Natural killer cell (primary cell): ENCODE measurements at regions not wholly inside any gene's neighbourhood (a gene's known extent, or its start where the extent isn't known, plus 50 kb on each side); places are given as distances from the start of the nearest gene placed in this dataset.
A peak's percentile ranks its signal among the peaks of the same experiment; 100 is the strongest.

Source experiments
- ATAC-seq, 3 donors: fragments of 150-1000 bp in 2 of 3; fragments of 200-7000 bp in 1 of 3; cut with Tn5 transposase; 1 replicate in 1 of 3; 2 replicates in 2 of 3; pipeline ENCODE4 v1.10.0; 2021; ENCODE audit warnings: mild to moderate bottlenecking in 2 of 3, moderate library complexity in 2 of 3
- DNase-seq, 2 donors: peaks; one replicate each; pipeline versions ENCODE4 v3.0.0 to v3.0.0-alpha.2; 2013 to 2021; ENCODE audit warnings: mixed read lengths in 1 of 2
- H3K27ac ChIP-seq: one replicate; pipeline ENCODE4 v1.5.1; 2013; ENCODE audit warnings: mild to moderate bottlenecking, low read length
- H3K27me3 ChIP-seq: one replicate; pipeline ENCODE4 v1.6.1; 2013; ENCODE audit warnings: low read length; ENCODE audit not compliant: control insufficient read depth, insufficient read depth
- H3K36me3 ChIP-seq: one replicate; pipeline ENCODE4 v1.6.1; 2013; ENCODE audit warnings: low read length; ENCODE audit not compliant: control insufficient read depth, insufficient read depth
- H3K4me1 ChIP-seq: one replicate; pipeline ENCODE4 v1.6.1; 2013; ENCODE audit warnings: low read length; ENCODE audit not compliant: control insufficient read depth, insufficient read depth
- H3K4me3 ChIP-seq: one replicate; pipeline ENCODE4 v1.5.1; 2013; ENCODE audit warnings: low read length
- H3K9me3 ChIP-seq: one replicate; pipeline ENCODE4 v1.6.1; 2013; ENCODE audit warnings: low read length; ENCODE audit not compliant: control insufficient read depth, insufficient read depth
- H3K27ac Mint-ChIP-seq, 2 donors: one replicate each; pipeline ENCODE4 v1.8.0; 2022; ENCODE audit warnings: mild to moderate bottlenecking in 2 of 2, mixed read lengths in 2 of 2, moderate library complexity in 1 of 2
- H3K27me3 Mint-ChIP-seq, 2 donors: one replicate each; pipeline ENCODE4 v1.8.0; 2022; ENCODE audit warnings: low read depth in 2 of 2, mixed read lengths in 2 of 2
- H3K36me3 Mint-ChIP-seq: one replicate; pipeline ENCODE4 v1.8.0; 2022; ENCODE audit warnings: mixed read lengths
- H3K4me1 Mint-ChIP-seq, 2 donors: one replicate each; pipeline ENCODE4 v1.8.0; 2022; ENCODE audit warnings: mixed read lengths in 2 of 2
- H3K4me3 Mint-ChIP-seq: one replicate; pipeline ENCODE4 v1.8.0; 2022; ENCODE audit warnings: mild to moderate bottlenecking, moderate library complexity, mixed read lengths
- H3K9me3 Mint-ChIP-seq, 2 donors: one replicate each; pipeline ENCODE4 v1.8.0; 2022; ENCODE audit warnings: mixed read lengths in 2 of 2
- CTCF ChIP-seq: fragments of 200-600 bp; IDR thresholded peaks from one replicate; pipeline ENCODE4 v1.8.0; 2022; ENCODE audit warnings: antibody characterized with exemption
- WGBS: methylation state at CpG from one replicate; pipeline ENCODE4 v1.1.7; 2013; ENCODE audit warnings: missing lambda C conversion rate; ENCODE audit not compliant: insufficient coverage; 5-methylcytosine and 5-hydroxymethylcytosine counted together
- intact Hi-C: fragments of 100-400 bp; cut with micrococcal nuclease; formaldehyde crosslinking; loops from one replicate; pipeline ENCODE4 v1.14.2; 2022

DNA sequence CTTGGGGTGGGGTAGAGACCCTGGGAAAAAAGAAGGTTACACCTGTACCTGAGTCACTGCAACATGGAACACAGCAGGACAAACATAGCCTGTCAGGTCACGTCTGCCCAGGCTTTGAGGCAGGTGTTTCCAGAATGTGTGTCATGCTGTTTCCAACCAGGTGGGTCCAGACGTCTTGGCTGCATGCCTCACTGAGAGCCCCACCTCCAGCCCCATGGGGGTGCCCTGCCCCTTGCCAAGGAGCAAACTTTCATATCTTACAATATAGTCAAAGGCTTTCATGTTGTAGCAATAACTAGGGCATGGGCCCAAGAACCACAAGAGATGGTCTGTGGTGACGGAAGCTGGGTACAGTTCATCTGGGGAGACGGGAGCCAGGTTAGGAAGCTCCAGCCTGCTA, 499.7 kb downstream of the BCL11A start:
- H3K4me3 Mint-ChIP-seq: no peak overlapping the region
- 39% methylated on average over 4 of the region's 4 CpGs for WGBS
- H3K36me3 ChIP-seq: no peaks in the 10 kb centered on the region
- TF ChIP-seq CTCF: no peak
- no peak for DNase-seq
- H3K27ac Mint-ChIP-seq: no peak overlapping the region
- intact Hi-C loops: no loop called here
- H3K4me1 Mint-ChIP-seq: no peaks in the 10 kb centered on the region
- H3K9me3 Mint-ChIP-seq: no peaks in the 10 kb centered on the region
- H3K36me3 Mint-ChIP-seq: no peaks in the 10 kb centered on the region
- H3K4me1 ChIP-seq: no peaks in the 10 kb centered on the region
- peak in 1 of 3 donors; percentile 18 for ATAC-seq
- H3K27me3 Mint-ChIP-seq: no peaks in the 10 kb centered on the region
- no peak overlapping the region for H3K4me3 ChIP-seq
- no peaks in the 10 kb centered on the region for H3K27me3 ChIP-seq
- no peak overlapping the region for H3K27ac ChIP-seq
- no peaks in the 10 kb centered on the region for H3K9me3 ChIP-seq

GRCh38 chr2:60052601-60053000, 500.9 kb downstream of the BCL11A start:
- H3K9me3 ChIP-seq: no peaks in the 10 kb centered on the region
- no peaks in the 10 kb centered on the region for H3K27me3 ChIP-seq
- H3K27ac ChIP-seq: no peak overlapping the region
- DNase-seq: no peak
- TF ChIP-seq CTCF: no peak
- Mint-ChIP-seq H3K36me3 (no peaks in the 10 kb centered on the region), H3K4me1 (no peaks in the 10 kb centered on the region), H3K4me3 (no peak overlapping the region), H3K27ac (no peak overlapping the region), H3K27me3 (no peaks in the 10 kb centered on the region), H3K9me3 (no peaks in the 10 kb centered on the region)
- no peaks in the 10 kb centered on the region for H3K4me1 ChIP-seq
- no peaks in the 10 kb centered on the region for H3K36me3 ChIP-seq
- H3K4me3 ChIP-seq: no peak overlapping the region
- ATAC-seq: no peak
- intact Hi-C loops: no loop called here
- 100% methylated on average over 3 of the region's 3 CpGs for WGBS

DNA sequence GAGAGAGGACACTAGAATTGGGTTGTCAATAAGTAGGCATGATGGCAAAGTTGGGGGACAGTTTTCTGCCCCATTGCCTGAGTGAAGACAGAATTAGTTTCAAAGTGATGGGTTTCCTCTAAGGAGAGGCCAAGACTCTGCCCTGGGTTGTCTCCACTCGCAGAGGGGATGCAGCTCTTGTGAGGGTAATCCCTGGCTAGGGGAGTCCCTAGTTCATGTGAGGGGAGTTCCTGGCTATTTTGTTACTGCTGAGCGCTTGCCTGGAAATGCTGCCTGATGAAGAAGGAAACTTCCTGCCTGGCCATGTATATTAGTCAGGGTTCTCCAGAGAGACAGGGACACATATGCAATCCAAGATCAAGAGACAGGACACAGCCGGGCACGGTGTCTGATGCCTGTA, 501.5 kb downstream of the BCL11A start:
- TF ChIP-seq CTCF: no peak
- ATAC-seq (no peak), DNase-seq (no peak)
- Mint-ChIP-seq H3K4me3 (no peak overlapping the region), H3K27ac (no peak overlapping the region), H3K36me3 (no peaks in the 10 kb centered on the region), H3K27me3 (no peaks in the 10 kb centered on the region), H3K4me1 (no peaks in the 10 kb centered on the region), H3K9me3 (no peaks in the 10 kb centered on the region)
- Histone ChIP-seq H3K27me3 (no peaks in the 10 kb centered on the region), H3K4me3 (no peak overlapping the region), H3K36me3 (no peaks in the 10 kb centered on the region), H3K4me1 (no peaks in the 10 kb centered on the region), H3K9me3 (no peaks in the 10 kb centered on the region), H3K27ac (no peak overlapping the region)
- 80% methylated on average over 4 of the region's 4 CpGs for WGBS
- intact Hi-C loops: no loop called here

DNA sequence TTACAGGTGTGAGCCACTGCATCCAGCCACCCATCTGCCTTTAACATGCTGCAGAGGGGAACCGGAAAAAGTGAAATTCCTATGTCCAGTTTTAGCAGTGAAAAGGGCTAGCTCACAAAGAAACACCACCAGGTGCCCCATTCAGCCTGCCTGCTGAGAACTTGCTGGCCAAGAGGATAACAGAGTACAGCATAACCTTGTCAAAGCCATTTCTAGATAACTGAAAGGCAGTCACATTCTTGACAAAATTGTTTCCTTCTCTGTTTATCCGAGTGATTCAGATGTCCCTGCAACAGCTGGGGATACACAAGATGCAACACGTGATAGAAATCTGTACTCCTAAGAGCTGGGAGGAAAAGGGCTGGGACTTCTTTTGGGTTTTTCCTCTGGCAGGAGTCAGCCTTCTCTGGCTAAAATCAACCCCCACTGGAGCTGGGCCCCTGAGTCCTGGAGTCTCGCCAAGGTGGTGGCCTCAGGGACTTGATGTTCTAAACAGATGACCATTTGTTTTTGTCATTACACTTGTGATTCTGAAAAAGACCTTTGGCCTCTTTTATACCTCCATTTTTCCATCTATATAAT, 505.4 kb downstream of the BCL11A start:
- no peak for DNase-seq
- intact Hi-C loops: no loop called here
- Histone ChIP-seq H3K9me3 (no peaks in the 10 kb centered on the region), H3K4me3 (no peak overlapping the region), H3K27ac (no peak overlapping the region), H3K4me1 (no peaks in the 10 kb centered on the region), H3K36me3 (no peaks in the 10 kb centered on the region), H3K27me3 (no peaks in the 10 kb centered on the region)
- H3K9me3 Mint-ChIP-seq: no peaks in the 10 kb centered on the region
- H3K27me3 Mint-ChIP-seq: no peaks in the 10 kb centered on the region
- H3K36me3 Mint-ChIP-seq: no peaks in the 10 kb centered on the region
- H3K27ac Mint-ChIP-seq: no peak overlapping the region
- H3K4me3 Mint-ChIP-seq: no peak overlapping the region
- H3K4me1 Mint-ChIP-seq: no peaks in the 10 kb centered on the region
- no peak for ATAC-seq
- TF ChIP-seq CTCF: no peak
- 91% methylated on average over 4 of the region's 4 CpGs for WGBS
